HepG2 (cell line): ENCODE measurements at regions not wholly inside any gene's neighbourhood (a gene's known extent, or its start where the extent isn't known, plus 50 kb on each side); places are given as distances from the start of the nearest gene placed in this dataset.

Experiments
- ATAC-seq: fragments of 200-7000 bp; cut with Tn5 transposase; 3 replicates; pipeline ENCODE4 v1.9.1; 2020; ENCODE audit warnings: mild to moderate bottlenecking, moderate library complexity
- BruUV-seq: library from RNA; stranded (reverse); fragments of 400-500 nt; replicated peaks from 2 replicates; lab custom pipeline; 2021; lab: Mats Ljungman, UMichigan
- CTCF ChIA-PET: fragments of 300-600 bp; formaldehyde crosslinking; extraction: SDS; loops from one replicate; lab custom pipeline; 2021; ENCODE audit warnings: low total read pairs, inconsistent platforms, low intra/inter-chr PET ratio; lab: Yijun Ruan, JAX
- POLR2A ChIA-PET: fragments of 350-600 bp; sonication (Branson Sonifier 250); formaldehyde crosslinking; loops from one replicate; lab custom pipeline; 2020; ENCODE audit warnings: antibody characterized with exemption, inconsistent platforms; lab: Yijun Ruan, JAX
- DNase-seq: peaks from one replicate; pipeline ENCODE4 v3.0.0-alpha.2; 2015; ENCODE audit warnings: low spot score
- FAIRE-seq: peaks from 3 replicates; lab custom pipeline; 2011; peaks lifted over from hg19 to GRCh38; lab: Jason Lieb, UNC
- H2AFZ ChIP-seq: one replicate; pipeline ENCODE4 v1.6.1; 2011; ENCODE audit warnings: low read length, inconsistent platforms
- H3K27ac ChIP-seq: fragments of 300-600 bp; 3 replicates; pipeline ENCODE4 v1.8.0; 2011; ENCODE audit warnings: mixed run types, mild to moderate bottlenecking, mixed read lengths, low read length, inconsistent platforms; ENCODE audit not compliant: insufficient read depth; ENCODE audit errors: extremely low read length
- H3K27me3 ChIP-seq, 2 experiments: fragments of 200-600 bp in 1 of 2; 2 replicates in 1 of 2; 3 replicates in 1 of 2; pipeline versions ENCODE4 v1.6.0 to v1.8.0; 2011; ENCODE audit warnings: low read length in 2 of 2, mild to moderate bottlenecking in 2 of 2, moderate library complexity in 2 of 2, inconsistent platforms in 1 of 2; ENCODE audit not compliant: insufficient read depth in 2 of 2, control insufficient read depth in 1 of 2
- H3K36me3 ChIP-seq, 2 experiments: fragments of 200-600 bp in 1 of 2; replicated peaks in 1 of 2; 2 replicates in 1 of 2; 3 replicates in 1 of 2; pipeline versions ENCODE4 v1.5.1 to v1.8.0; 2011; ENCODE audit warnings: low read length in 2 of 2, inconsistent platforms in 1 of 2; ENCODE audit not compliant: insufficient read depth in 2 of 2, control insufficient read depth in 1 of 2
- H3K4me1 ChIP-seq: 2 replicates; pipeline ENCODE4 v1.5.1; 2012; ENCODE audit warnings: low read length, inconsistent platforms; ENCODE audit not compliant: insufficient read depth
- H3K4me2 ChIP-seq: 2 replicates; pipeline ENCODE4 v1.6.0; 2011; ENCODE audit warnings: low read depth, low read length, inconsistent platforms
- H3K4me3 ChIP-seq, 3 experiments: fragments of 200-600 bp in 1 of 3; sonication (generic), shearing (Covaris generic) in 1 of 3; replicated peaks in 1 of 3; 2 replicates each; pipeline ENCODE4 v1.5.1; 2011 to 2016; ENCODE audit warnings: low read length in 3 of 3, inconsistent platforms in 2 of 3, low read depth in 2 of 3, mild to moderate bottlenecking in 2 of 3, control low read depth in 1 of 3, mixed read lengths in 1 of 3; ENCODE audit not compliant: insufficient read depth in 1 of 3
- H3K79me2 ChIP-seq: one replicate; pipeline ENCODE4 v1.6.1; 2011; ENCODE audit warnings: low read length, inconsistent platforms; ENCODE audit not compliant: insufficient read depth
- H3K9ac ChIP-seq: 2 replicates; pipeline ENCODE4 v1.6.0; 2011; ENCODE audit warnings: mild to moderate bottlenecking, low read depth, low read length, inconsistent platforms; ENCODE audit not compliant: insufficient read depth
- H3K9me3 ChIP-seq: 2 replicates; pipeline ENCODE4 v1.5.1; 2012; ENCODE audit warnings: mild to moderate bottlenecking, low read length
- H4K20me1 ChIP-seq: 2 replicates; pipeline ENCODE4 v1.6.0; 2011; ENCODE audit warnings: inconsistent platforms, mild to moderate bottlenecking, low read length, moderate library complexity; ENCODE audit not compliant: insufficient read depth
- CREB3 ChIP-seq: sonication (generic); formaldehyde crosslinking; IDR thresholded peaks from 2 replicates; pipeline ENCODE4 v1.5.0; 2020; ENCODE audit warnings: missing genetic modification reagents
- ETS1 ChIP-seq: sonication (generic); formaldehyde crosslinking; IDR thresholded peaks from 2 replicates; pipeline ENCODE4 v1.4.0; 2020; ENCODE audit warnings: missing genetic modification reagents
- HOXA9 ChIP-seq: sonication (generic); formaldehyde crosslinking; IDR thresholded peaks from 2 replicates; pipeline ENCODE4 v1.8.1; 2022; ENCODE audit warnings: missing genetic modification reagents, mild to moderate bottlenecking, moderate library complexity, borderline replicate concordance
- MXI1 ChIP-seq: IDR thresholded peaks from 3 replicates; pipeline ENCODE4 v1.6.1; 2012; ENCODE audit warnings: low read depth, low read length, inconsistent platforms, borderline replicate concordance
- PRDM15 ChIP-seq: sonication (generic); formaldehyde crosslinking; IDR thresholded peaks from 2 replicates; pipeline ENCODE4 v1.4.0; 2020; ENCODE audit warnings: missing genetic modification reagents
- ZMAT3 ChIP-seq: sonication (generic); formaldehyde crosslinking; conservative IDR thresholded peaks from 2 replicates; pipeline ENCODE4 v1.7.0; 2021; ENCODE audit warnings: missing genetic modification reagents
- ZNF138 ChIP-seq: sonication (generic); formaldehyde crosslinking; IDR thresholded peaks from 2 replicates; pipeline ENCODE4 v1.5.0; 2020; ENCODE audit warnings: mild to moderate bottlenecking, low read depth, missing genetic modification reagents
- ZNF33A ChIP-seq: sonication (generic); formaldehyde crosslinking; IDR thresholded peaks from 2 replicates; pipeline ENCODE4 v1.5.1; 2020; ENCODE audit warnings: missing genetic modification reagents, mild to moderate bottlenecking, moderate library complexity, borderline replicate concordance
- WGBS: methylation state at CpG from one replicate; pipeline ENCODE4 v1.1.6; 2017; ENCODE audit warnings: low lambda C conversion rate; 5-methylcytosine and 5-hydroxymethylcytosine counted together
- in situ Hi-C: cut with HindIII; loops from 2 replicates; pipeline ENCODE4 v1.10.0; 2017; ENCODE audit warnings: low pct_unique_long_range_greater_than_20kb; ENCODE audit not compliant: extremely low pct_ligation_motif_present
- intact Hi-C: fragments of 100-400 bp; cut with micrococcal nuclease; formaldehyde crosslinking; loops from one replicate; pipeline ENCODE4 v1.10.0; 2022; ENCODE audit not compliant: unreplicated experiment

- H3K9ac ChIP-seq, result no peak overlapping the region
- FAIRE-seq (no peak), DNase-seq (no peak), ATAC-seq (no peak)
- CTCF ChIA-PET, result no interaction called here
- POLR2A ChIA-PET, result no interaction called here
- no peak overlapping the region for H2AFZ ChIP-seq
- H3K27me3 ChIP-seq, result no peaks in the 10 kb centered on the region; a peak in 1 of 5 replicates
- H4K20me1 ChIP-seq, result no peaks in the 10 kb centered on the region
- H3K27ac ChIP-seq, result no peak overlapping the region
- WGBS, result 6% methylated on average over 6 of the region's 6 CpGs
- no peaks in the 10 kb centered on the region for H3K79me2 ChIP-seq
- intact Hi-C loops (no loop called here), in situ Hi-C loops (no loop called here)
- no TSS peak for BruUV-seq
- no peaks in the 10 kb centered on the region for H3K36me3 ChIP-seq
- H3K4me2 ChIP-seq, result no peak overlapping the region
- no peaks in the 10 kb centered on the region for H3K9me3 ChIP-seq
- no peaks in the 10 kb centered on the region for H3K4me1 ChIP-seq
- TF ChIP-seq ZMAT3 (CRISPR knock-in tag), result no peak
- no peak for TF ChIP-seq PRDM15 (CRISPR knock-in tag)
- TF ChIP-seq ZNF138 (CRISPR knock-in tag), result no peak
- no peak for TF ChIP-seq HOXA9 (CRISPR knock-in tag)
- no peak overlapping the region for H3K4me3 ChIP-seq
Observed at GRCh38 chr5:61981886-61982285, 324.1 kb upstream of the KIF2A start.

GRCh38 chr5:61991430-61991829 is 314.6 kb upstream of the KIF2A start:
- no TSS peak for BruUV-seq
- intact Hi-C loops, result no loop called here
- DNase-seq, result peak; percentile 1
- TF ChIP-seq CREB3, result no peak
- TF ChIP-seq ETS1 (CRISPR knock-in tag), result no peak
- TF ChIP-seq MXI1, result no peak
- TF ChIP-seq ZNF33A (CRISPR knock-in tag), result no peak
- Histone ChIP-seq H3K27ac (no peak overlapping the region), H3K9ac (no peak overlapping the region), H2AFZ (no peak overlapping the region), H3K4me1 (no peaks in the 10 kb centered on the region), H4K20me1 (no peaks in the 10 kb centered on the region), H3K9me3 (no peaks in the 10 kb centered on the region), H3K4me2 (no peak overlapping the region), H3K27me3 (0 out of 5 replicates have a peak, but pooled peaks cover 0 to 3% of the 10 kb centered on the region in 2 experiments), H3K36me3 (no peaks in the 10 kb centered on the region), H3K4me3 (no peak overlapping the region), H3K79me2 (no peaks in the 10 kb centered on the region)
- CTCF ChIA-PET, result no interaction called here
- ATAC-seq, result no peak
- FAIRE-seq, result no peak
- POLR2A ChIA-PET, result no interaction called here
- in situ Hi-C loops, result no loop called here
- 2% methylated on average over 4 of the region's 4 CpGs for WGBS
